Hepatic stellate cell (primary cell): ENCODE measurements at regions not wholly inside any gene's neighbourhood (a gene's known extent, or its start where the extent isn't known, plus 50 kb on each side); places are given as distances from the start of the nearest gene placed in this dataset.
"Not testable (repeated sequence)": the region's sequence is repeated elsewhere in the genome, so short reads cannot be mapped to it uniquely, and the experiment has no call there.

ENCODE experiments used
- DNase-seq: peaks from one replicate; pipeline ENCODE4 v3.0.0; 2011; ENCODE audit warnings: low spot score

- DNase-seq = peak; percentile 80
These were observed 89.6 kb upstream of the BASP1 start for GRCh38 chr5:17127743-17128231.

- DNase-seq = peak; percentile 50
These were observed 88.2 kb upstream of the BASP1 start for GRCh38 chr5:17129093-17129849.

DNA sequence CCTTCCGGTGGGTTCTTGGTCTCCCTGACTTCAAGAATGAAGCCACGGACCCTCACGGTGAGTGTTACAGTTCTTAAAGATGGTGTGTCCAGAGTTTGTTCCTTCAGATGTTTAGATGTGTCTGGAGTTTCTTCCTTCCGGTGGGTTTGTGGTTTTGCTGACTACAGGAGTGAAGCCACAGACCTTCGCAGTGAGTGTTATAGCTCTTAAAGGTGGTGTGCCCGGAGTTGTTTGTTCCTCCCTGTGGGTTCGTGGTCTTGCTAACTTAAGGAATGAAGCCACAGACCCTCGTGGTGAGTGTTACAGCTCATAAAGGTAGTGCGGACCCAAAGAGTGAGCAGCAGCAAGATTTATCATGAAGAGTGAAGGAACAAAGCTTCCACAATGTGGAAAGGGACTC, 87.1 kb upstream of the BASP1 start:
- DNase-seq = not testable (repeated sequence)

GRCh38 chr5:17132444-17133083, 84.9 kb upstream of the BASP1 start:
- peak; percentile 40 for DNase-seq

DNA sequence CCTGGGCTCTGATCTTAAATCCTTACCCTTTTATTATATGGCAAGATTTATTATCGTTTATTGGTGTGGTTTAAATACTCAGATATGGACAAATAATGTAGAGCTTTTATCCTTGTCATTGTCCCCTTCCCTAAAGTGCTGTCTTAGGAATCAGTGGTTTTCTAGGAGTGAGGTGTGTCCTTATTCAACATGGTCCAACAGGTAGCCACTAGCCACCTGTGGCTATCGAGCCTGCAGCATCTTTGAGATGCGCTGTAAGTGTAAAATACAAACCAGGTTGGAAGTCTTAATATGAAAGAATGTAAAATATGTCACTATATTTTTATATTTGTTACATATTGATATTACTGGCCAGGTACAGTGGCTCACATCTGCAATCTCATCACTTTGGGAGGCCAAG, 82.4 kb upstream of the BASP1 start:
- DNase-seq = no peak

DNA sequence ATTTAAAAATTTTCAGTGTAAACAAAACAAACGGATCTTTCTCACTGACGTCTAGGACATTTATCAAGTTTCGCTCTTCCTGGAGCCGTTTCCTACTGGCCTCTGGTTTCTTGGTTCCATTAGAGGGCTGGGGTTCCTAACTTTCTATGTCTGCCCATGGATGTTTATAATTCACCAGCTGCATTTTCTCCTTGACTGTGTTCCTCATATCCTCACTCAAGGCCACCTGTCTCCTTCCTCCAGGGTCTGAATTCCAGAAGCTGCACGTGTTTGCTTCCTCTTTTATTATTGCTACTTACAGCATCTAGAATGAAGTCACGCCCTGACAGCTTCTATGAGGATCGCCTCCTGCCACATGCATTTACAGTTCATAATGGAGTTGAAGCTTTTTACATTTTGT, 74.1 kb upstream of the BASP1 start:
- DNase-seq = no peak

GRCh38 chr5:17146280-17146841, 71.1 kb upstream of the BASP1 start:
- DNase-seq = no peak

GRCh38 chr5:17147170-17147569, 70.3 kb upstream of the BASP1 start:
- no peak for DNase-seq

GRCh38 chr5:17147617-17148016, 69.8 kb upstream of the BASP1 start:
- DNase-seq = no peak

DNA sequence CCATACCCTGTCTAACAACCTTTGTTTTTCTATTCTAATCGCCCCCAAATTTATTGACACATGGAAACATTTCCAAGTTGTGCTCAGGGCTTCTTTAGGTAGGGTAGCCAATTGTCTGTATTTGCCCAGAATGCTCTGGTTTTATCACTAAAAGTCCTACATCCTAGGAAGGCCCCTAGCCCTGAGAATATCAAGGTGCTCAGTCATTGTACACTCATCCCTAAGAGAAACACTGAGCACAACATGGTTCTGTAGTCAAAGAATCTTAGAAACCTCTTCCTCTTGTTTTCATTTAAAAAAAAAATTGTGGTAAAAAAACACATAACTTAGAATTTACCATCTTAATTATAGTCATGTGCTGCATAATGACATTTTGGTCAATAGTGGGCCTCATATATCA, 69.0 kb upstream of the BASP1 start:
- no peak for DNase-seq

GRCh38 chr5:17149786-17150185, 67.6 kb upstream of the BASP1 start:
- no peak for DNase-seq

GRCh38 chr5:17150531-17150930, 66.9 kb upstream of the BASP1 start:
- DNase-seq = no peak

DNA sequence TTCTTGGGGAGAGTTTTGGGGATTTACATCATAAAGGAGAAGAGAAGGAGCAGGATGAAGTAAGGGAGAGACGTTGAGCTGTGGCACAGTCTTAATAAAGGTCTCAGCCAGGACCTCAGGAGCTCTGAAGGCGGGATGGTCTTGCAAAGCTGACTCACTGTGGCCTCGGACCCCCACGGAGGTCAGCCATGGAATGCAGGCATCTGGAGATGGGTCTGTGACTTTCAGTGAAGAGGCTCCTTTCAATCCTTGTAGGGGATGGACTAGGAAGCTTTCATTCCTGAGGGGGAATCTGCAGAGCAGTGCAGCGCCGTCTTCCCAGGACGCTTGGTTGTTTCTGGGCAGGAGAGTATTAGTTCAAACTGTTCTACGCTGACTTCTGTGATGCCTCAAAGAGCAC, 65.7 kb upstream of the BASP1 start:
- DNase-seq = no peak

- DNase-seq = peak; percentile 41
These were observed 63.0 kb upstream of the BASP1 start for GRCh38 chr5:17154211-17154996.

GRCh38 chr5:17156463-17156862, 61.0 kb upstream of the BASP1 start:
- DNase-seq = no peak

DNA sequence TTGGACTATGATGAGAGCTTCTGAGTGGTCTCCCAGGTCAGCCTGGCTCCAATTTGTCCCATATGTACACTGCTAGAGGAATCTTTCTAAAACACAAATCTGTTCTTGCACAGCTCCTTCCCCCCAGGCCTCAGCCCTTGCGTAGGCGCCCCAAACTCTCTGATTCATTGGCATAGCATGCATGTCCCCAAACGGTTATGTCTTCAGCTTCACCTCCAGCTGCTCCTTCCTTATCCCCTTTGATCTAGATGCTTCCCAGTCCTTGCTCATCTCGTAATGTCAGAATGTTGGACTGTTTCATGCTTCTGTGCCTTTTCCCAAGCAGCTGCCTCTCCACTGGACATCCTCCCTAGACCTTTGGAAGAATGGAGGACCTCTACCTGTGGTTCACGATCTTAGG, 60.1 kb upstream of the BASP1 start:
- DNase-seq = no peak

GRCh38 chr5:17157916-17158529, 59.4 kb upstream of the BASP1 start:
- peak; percentile 75 for DNase-seq

DNA sequence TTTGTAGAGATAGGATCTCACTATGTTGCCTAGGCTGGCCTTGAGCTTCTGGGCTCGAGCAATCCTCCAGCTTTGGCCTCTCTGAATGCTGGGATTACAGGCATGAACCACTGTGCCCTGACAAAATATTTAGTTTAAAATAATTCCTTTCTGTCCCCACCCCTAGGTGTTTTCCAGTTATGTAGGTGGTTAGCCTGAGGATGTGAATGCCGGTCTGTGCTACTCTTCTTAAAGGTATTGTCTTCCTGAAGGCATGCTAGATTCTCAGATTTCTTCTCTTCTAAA, 56.7 kb upstream of the BASP1 start:
- DNase-seq = no peak

- no peak for DNase-seq
These were observed 55.8 kb upstream of the BASP1 start for GRCh38 chr5:17161662-17162061.

DNA sequence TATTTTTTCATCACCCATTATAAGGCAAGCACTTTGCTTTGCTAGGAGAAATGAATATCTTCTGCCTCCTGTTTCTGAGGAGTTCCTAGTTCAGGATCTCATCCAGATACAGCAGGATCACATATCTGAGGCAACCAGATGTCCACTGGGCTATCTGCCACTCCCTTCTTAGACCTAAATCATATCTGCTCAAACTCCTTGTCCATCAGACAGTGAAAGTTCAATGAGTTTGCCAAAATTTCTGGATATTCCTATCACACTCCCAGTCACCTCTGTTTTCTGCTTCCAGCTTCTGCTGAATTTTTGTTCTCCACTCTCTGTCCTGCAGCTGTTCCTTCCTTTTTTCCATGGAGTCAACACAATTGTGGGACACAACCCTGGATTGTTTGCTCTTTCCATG, 54.2 kb upstream of the BASP1 start:
- no peak for DNase-seq

DNA sequence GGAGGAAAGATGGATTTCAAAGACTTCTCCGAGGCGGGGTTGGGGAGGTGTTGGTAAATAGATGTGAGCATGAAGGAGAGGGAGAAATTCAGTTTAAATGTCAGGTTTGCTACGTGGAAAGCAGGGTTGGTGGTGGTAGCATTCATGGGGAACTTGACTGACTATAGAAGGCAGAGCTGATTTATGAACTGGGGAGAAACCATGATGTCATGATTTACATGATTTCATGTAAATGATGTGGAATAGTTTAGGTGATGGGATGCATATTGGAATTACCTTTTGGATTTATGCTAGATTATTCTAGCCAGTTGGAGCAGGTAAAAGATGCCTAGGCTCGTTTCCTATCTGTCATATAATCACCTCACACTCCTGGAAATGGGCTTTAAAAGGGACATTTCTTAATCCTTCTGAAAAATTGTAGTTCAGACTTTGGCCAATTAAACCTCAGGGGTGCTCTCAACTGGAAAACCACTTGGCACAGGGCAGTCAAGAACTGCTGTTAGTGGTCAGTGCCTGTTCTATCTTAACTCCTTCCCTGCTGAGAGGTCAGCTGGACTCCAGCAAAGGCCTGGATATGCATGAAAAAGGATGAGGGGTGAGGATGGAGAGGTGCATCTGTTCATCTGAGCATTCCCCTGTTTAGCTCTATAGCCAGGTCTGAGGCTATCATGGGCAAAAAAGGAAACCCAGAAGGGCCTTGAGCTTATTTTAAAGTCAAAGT, 50.1 kb upstream of the BASP1 start:
- DNase-seq = no peak
